ENCODE measurements at regions not wholly inside any gene's neighbourhood (a gene's known extent, or its start where the extent isn't known, plus 50 kb on each side); places are given as distances from the start of the nearest gene placed in this dataset.
"Not testable (repeated sequence)": the region's sequence is repeated elsewhere in the genome, so short reads cannot be mapped to it uniquely, and the experiment has no call there.

GRCh38 chr1:30374400-30375070 is 348.9 kb downstream of the MATN1 start:
- no peak for DNase-seq

- DNase-seq: no peak
These were observed 349.6 kb downstream of the MATN1 start for GRCh38 chr1:30373471-30374399.

DNA sequence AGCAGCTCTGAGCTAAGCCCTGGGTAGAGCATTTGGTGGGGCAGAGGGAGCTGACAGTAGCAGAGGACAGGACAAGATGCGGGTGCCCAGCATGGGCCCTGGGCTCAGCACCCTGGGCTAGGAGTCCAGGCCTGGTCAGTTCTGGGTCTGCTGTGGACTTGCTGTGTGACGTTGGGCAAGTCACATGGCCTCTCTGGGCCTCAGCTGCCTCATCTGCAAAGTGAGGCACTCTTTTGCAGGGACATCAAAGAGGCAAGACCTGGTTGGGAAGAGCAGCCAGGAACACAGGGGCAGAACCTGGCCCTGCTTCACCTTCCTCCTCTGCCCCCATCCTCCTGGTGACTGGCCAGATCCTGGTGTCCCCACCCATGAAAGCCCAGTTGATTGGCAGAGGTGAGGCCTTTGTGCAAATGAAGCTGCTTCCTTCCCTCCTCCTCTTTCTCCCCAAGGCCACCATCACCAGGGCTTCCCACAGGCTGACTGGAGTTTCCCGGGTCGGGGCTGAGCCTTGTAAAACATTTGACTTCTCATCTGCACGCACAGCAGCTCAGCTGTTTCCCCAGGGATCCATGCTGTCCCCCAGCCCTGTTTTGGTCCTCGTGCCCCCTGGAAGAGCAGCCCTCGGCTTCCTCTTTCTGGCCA is 350.5 kb downstream of the MATN1 start:
- DNase-seq: no peak

GRCh38 chr1:30371888-30372791 is 351.2 kb downstream of the MATN1 start:
- no peak for DNase-seq

- DNase-seq: no peak
These were observed 352.1 kb downstream of the MATN1 start for GRCh38 chr1:30371179-30371788.

DNA sequence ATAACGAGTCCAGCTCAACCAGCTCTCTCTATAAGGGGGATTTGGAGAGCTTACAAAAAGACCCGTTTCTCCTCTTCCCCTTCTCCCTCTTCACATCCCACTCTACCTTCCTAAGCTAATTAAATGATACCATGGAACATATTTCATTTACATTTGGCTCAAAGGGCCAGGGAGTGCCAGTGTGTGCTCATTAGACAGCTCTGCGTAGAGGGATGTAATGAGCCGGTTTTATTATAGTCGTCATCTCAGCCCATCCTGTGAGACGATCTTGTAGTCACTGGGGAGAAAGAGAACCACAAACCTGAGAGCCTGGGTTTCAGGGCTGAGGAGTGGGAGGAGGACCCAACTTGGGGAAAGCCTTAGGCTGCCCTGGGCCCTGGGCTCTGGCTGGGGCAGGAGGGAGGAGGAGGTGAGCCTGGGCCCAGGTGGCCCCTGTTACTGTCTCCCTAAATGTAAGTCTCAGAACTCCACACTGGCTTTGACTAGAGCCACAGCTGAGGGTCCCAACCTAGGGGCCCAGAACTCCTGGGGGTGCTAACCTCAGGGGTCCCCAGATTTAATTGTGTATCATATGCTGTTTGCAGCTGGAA is 354.6 kb downstream of the MATN1 start:
- DNase-seq: no peak

DNA sequence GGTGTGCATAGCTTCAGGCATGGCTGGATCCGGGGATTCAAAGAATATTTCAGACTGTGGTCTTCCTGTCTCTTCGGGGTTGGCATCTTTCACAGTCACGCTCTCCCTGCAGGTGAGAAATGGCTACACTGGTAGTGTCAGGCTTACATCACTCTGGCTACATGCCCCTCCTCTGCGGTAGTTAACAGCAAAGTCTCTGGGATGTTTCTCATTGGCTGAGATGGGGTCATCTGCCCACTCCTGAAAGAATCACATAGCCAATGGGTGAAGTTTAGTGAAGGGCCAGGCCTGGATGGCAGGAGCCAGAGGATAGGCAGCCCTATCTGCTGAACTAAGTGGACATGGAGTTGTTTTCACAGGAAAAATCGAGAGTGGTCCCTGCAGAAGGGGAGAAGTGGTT is 356.5 kb downstream of the MATN1 start:
- DNase-seq: no peak

DNA sequence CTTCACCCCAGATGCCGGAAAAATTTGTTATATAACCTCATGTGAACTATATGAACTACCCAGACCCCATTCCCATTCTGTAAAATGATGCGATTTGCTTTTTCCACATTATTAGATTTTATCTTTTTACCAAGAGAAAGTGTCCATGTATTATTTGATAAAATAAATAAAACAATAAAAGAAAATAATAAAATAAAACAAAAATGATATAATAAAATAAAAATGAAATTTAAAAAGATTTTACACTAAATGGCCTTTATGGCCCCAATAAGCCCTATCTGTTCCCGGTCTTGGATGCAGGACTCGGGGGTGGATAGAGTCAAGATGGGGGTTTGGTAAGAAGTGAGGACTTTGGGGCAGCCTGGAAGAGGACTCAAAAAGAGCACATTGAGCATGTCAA is 357.2 kb downstream of the MATN1 start:
- DNase-seq: no peak

DNA sequence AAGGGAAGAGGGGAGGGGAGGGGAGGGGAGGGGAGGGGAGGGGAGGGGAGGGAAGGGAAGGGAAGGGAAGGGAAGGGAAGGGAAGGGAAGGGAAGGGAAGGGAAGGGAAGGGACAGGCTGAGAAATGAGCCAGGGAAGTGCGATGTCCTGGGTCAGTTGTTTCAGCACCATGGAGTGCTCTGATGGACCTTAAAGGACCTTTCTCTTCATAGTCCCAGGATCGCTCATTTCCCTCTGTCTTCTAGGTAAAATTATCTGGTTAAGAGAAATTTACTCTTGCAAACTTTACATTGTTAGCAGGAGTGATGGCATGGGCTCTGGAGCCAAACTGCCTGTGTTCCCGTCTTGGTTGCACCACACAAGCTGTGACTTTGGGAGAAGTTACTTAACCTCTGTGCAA is 357.8 kb downstream of the MATN1 start:
- DNase-seq: no peak

DNA sequence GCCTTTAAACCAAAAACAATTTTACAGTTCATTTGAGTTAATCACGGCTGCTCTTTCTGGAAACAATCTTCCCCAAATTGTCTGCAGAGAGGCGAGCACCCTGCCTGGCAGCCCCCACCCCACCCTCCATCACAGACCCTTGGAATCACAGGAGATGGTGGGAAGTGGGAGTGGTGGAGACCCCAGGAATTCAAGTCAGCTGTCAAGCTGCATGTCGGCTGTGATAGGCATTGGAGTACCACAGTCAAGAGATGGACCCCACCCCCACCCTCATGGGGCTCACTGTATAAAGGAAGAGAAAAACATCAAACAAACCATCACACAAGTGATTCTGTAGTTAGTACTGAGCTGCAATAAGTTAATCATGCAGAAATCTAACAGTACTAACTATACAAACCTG is 360.4 kb downstream of the MATN1 start:
- no peak for DNase-seq

GRCh38 chr1:30362603-30362990 is 360.8 kb downstream of the MATN1 start:
- no peak for DNase-seq

DNA sequence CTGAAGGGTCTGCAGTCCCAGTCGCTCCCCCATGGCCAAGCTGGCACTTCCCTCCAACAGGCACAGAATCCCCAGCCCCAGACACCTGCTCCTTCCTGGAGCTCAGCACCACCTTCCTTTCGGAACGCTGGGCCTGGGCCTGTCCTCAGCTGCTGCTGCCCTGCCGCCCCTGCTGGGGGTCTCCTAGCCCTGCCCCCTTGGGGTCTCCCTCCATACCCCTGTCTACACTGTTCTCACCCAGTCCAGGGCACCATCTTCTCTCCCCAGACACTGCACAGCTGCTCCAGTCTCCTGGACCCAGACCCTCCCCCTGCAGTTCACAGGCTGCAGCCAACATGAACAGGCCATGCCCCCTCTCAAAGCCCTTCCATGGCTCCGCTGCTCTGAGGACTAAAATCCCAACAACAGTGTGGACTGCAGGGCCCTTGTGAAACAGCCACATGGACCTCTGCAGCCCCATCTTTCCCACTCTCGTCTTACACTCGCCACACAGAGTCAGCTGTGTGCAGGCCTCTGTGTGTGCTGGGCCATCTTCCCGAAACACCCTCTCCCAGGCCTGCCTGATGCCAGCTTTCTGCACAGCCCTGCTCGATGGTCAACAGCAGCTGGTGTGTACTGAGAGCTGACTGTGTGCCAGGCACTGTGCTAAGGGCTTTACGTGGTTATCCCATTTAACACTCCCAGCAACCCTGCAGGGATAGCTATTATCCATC is 361.3 kb downstream of the MATN1 start:
- not testable (repeated sequence) for DNase-seq

DNA sequence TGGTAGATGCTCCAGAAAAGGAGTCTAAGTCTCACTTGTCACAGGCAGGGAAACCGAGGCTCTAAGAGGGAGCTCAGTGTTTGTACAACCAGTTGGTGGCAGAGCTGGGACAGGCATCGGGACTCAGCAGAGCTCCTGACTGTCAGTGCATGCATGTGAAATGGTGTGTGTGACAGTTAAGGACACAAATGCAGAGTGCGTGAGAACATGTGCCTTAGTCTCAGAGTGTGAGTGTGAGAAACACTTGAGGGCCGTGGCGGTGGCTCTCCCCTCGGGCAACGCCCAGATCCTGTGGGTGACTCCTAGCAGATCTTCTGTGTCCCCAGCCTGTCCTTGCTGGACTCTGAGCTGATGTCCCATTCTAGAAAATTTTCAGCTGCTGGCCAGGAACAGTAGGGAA is 362.6 kb downstream of the MATN1 start:
- DNase-seq: no peak

DNA sequence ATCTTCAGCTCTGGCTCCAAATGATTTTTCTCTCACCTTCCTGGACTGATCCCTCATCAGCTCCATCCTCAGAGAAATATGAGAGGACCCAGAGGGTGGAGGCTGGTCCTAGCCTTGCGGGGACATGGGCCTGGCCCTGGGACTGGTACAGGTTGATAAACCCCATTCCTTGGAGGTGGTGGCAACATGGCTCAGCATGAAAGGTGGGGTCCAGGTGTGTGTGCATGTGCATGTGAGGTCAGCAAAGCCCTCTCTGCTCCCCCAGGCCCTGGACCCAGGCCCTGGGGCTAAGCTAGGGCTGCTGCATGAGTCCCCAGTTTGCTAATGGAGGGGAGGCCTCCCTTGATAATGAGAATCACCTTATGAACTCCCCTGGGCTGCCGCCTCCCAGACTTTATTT is 363.1 kb downstream of the MATN1 start:
- DNase-seq: no peak

DNA sequence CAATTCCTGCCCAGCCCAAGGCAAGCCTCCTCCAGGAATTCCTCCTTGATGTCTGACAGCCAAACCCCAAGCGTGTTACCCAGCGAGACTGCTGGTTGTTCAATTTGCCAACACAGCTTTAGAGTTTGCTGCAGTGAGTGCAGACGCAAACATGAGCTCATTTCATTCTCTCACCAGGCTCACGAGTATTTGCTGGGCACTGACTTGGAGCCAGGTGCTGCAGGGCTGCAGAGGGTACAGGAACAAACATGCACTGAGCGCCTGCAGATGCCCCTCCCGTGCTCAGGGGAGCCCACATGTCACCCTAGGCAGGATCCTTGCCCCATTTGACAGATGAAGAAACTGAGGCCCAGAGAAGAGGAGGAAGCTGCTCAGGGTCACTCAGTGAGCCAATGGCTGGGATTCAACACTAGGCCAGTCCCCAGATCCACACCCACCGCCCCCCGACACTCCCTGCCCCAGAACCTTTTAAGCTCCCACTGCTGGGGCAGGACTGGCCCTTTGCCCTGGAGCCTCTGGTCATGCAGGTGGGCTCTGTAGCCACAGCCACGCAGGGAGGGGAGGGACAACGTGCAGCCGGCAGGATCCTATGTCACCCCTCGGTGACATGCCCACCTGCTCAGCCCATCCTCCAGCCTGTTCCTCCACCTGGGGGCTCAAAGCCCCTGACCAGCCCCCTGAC is 363.7 kb downstream of the MATN1 start:
- no peak for DNase-seq

DNA sequence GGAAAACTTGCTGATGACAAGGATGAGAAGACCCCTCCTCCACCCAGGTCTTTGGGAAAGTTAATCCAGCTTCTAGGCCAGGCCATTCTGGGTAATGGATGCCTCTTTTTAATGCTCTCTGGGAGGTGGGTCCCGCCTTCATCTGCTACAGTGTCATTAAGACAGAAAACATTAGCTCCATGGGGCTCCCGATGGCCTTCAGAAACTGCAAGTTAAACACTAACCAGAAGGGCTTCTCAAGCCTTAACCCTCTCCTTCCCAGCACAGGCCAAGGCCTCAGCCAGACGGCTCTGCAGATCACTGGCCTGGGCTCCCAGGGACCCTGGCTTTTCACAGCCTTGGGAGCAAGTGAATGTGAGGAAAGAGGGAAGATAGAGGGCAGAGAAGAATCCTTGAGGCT is 364.9 kb downstream of the MATN1 start:
- DNase-seq: no peak

GRCh38 chr1:30356839-30357238 is 366.5 kb downstream of the MATN1 start:
- DNase-seq: no peak

GRCh38 chr1:30354410-30354809 is 369.0 kb downstream of the MATN1 start:
- DNase-seq: no peak

DNA sequence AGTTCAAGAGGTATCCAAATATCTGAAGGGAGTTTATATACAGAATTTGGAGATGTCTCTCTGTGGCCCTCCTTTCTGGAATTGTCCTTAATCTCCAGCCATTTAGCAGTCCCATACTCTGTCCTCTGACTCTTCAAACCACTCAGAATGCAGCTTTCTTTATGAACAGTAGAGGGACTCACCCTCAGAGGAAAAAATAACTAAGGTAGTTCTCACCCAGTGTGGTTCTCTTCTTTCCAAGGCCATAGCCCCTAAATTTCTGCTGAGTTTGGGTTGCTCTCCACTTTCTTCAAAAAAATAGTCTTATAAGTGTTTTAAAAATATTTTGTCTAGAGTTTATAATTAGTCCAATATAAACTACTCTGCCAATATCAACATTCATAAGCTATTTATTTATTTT is 369.7 kb downstream of the MATN1 start:
- DNase-seq: no peak

- DNase-seq: no peak
These were observed 375.2 kb downstream of the MATN1 start for GRCh38 chr1:30348147-30348546.
